Stimulated activated CD4-positive, alpha-beta T cell treated with anti-CD3 and anti-CD28 coated beads, Interleukin-2, amount 100 ng/mL, for 4 hours (primary cell): ENCODE measurements at regions not wholly inside any gene's neighbourhood (a gene's known extent, or its start where the extent isn't known, plus 50 kb on each side); places are given as distances from the start of the nearest gene placed in this dataset.

Experiments
- DNase-seq: peaks from one replicate; pipeline ENCODE4 v3.0.0-alpha.2; 2020; ENCODE audit warnings: low read depth

- no peak for DNase-seq
These were observed 289.1 kb upstream of the ITGA1 start for GRCh38 chr5:52498607-52499006.

- no peak for DNase-seq
These were observed 285.2 kb upstream of the ITGA1 start for GRCh38 chr5:52502460-52502999.

GRCh38 chr5:52504584-52505240 lies 283.0 kb upstream of the ITGA1 start:
- DNase-seq = no peak

GRCh38 chr5:52517667-52518066 lies 270.0 kb upstream of the ITGA1 start:
- no peak for DNase-seq

- DNase-seq = no peak
These were observed 267.5 kb upstream of the ITGA1 start for GRCh38 chr5:52520171-52520570.

GRCh38 chr5:52521236-52521635 lies 266.5 kb upstream of the ITGA1 start:
- no peak for DNase-seq

- DNase-seq = no peak
These were observed 264.0 kb upstream of the ITGA1 start for GRCh38 chr5:52523701-52524100.

GRCh38 chr5:52531105-52531504 lies 256.6 kb upstream of the ITGA1 start:
- DNase-seq = no peak

- DNase-seq = no peak
These were observed 244.1 kb upstream of the ITGA1 start for GRCh38 chr5:52543594-52543993.

- DNase-seq = no peak
These were observed 243.0 kb upstream of the ITGA1 start for GRCh38 chr5:52544738-52545137.

GRCh38 chr5:52554293-52554692 lies 233.4 kb upstream of the ITGA1 start:
- no peak for DNase-seq

GRCh38 chr5:52560366-52560765 lies 227.3 kb upstream of the ITGA1 start:
- no peak for DNase-seq

- no peak for DNase-seq
These were observed 225.2 kb upstream of the ITGA1 start for GRCh38 chr5:52562473-52562872.

- DNase-seq = no peak
These were observed 223.1 kb upstream of the ITGA1 start for GRCh38 chr5:52564587-52564986.

- no peak for DNase-seq
These were observed 210.2 kb upstream of the ITGA1 start for GRCh38 chr5:52577546-52577945.

GRCh38 chr5:52579391-52579790 lies 208.3 kb upstream of the ITGA1 start:
- DNase-seq = no peak

GRCh38 chr5:52580921-52581320 lies 206.8 kb upstream of the ITGA1 start:
- no peak for DNase-seq

- DNase-seq = no peak
These were observed 205.4 kb upstream of the ITGA1 start for GRCh38 chr5:52582313-52582712.

- no peak for DNase-seq
These were observed 200.6 kb upstream of the ITGA1 start for GRCh38 chr5:52587131-52587530.

- no peak for DNase-seq
These were observed 190.1 kb upstream of the ITGA1 start for GRCh38 chr5:52597625-52598024.

- DNase-seq = no peak
These were observed 188.7 kb upstream of the ITGA1 start for GRCh38 chr5:52598968-52599367.

GRCh38 chr5:52603778-52604554 lies 183.8 kb upstream of the ITGA1 start:
- DNase-seq = no peak
